HCT116 (cell line): ENCODE measurements at regions not wholly inside any gene's neighbourhood (a gene's known extent, or its start where the extent isn't known, plus 50 kb on each side); places are given as distances from the start of the nearest gene placed in this dataset.

Experiments used
- ATAC-seq: fragments of 200-7000 bp; cut with Tn5 transposase; 2 replicates; pipeline ENCODE4 v1.9.1; 2020; ENCODE audit warnings: mild to moderate bottlenecking, moderate library complexity
- BruUV-seq: library from RNA; stranded (reverse); fragments of 400-500 nt; replicated peaks from 2 replicates; lab custom pipeline; 2021; lab: Mats Ljungman, UMichigan
- CTCF ChIA-PET: fragments of 300-600 bp; sonication (Branson Sonifier 250); formaldehyde crosslinking; loops from one replicate; lab custom pipeline; 2021; ENCODE audit warnings: antibody characterized with exemption; lab: Charles Lee
- POLR2A ChIA-PET: fragments of 300-600, 350-600 bp; sonication (Branson Sonifier 250); formaldehyde crosslinking; loops from one replicate; lab custom pipeline; 2021; ENCODE audit warnings: antibody characterized with exemption; lab: Charles Lee
- RAD21 ChIA-PET, 2 experiments: fragments of 300-600 bp; sonication (Branson Sonifier 250); formaldehyde crosslinking; loops; one replicate each; lab custom pipeline; 2023; ENCODE audit warnings: low total read pairs in 2 of 2; ENCODE audit not compliant: uncharacterized antibody in 2 of 2, unreplicated experiment in 2 of 2, low non-redundant PET in 1 of 2; lab: Charles Lee
- DNase-seq: peaks from one replicate; pipeline ENCODE4 v3.0.0-alpha.2; 2010; ENCODE audit warnings: low read depth, low spot score
- H2AFZ ChIP-seq: fragments of 200-600 bp; shearing (Covaris generic), sonication (generic); 2 replicates; pipeline ENCODE4 v1.6.1; 2017; ENCODE audit warnings: low read depth, mixed run types, mixed read lengths, antibody characterized with exemption, low read length; ENCODE audit not compliant: poor library complexity, severe bottlenecking
- H3K27ac ChIP-seq: 2 replicates; pipeline ENCODE4 v1.5.1; 2012; ENCODE audit warnings: low read depth, low read length
- H3K27me3 ChIP-seq: fragments of 200-600 bp; sonication (generic); 2 replicates; pipeline ENCODE4 v1.6.1; 2016; ENCODE audit warnings: mixed run types, low read length, mixed read lengths; ENCODE audit not compliant: insufficient read depth
- H3K36me3 ChIP-seq, 2 experiments: fragments of 200-500 bp in 1 of 2; fragments of 200-600 bp in 1 of 2; sonication (Bioruptor generic) in 1 of 2; sonication (generic) in 1 of 2; 2 replicates each; pipeline versions ENCODE4 v1.5.1 to v1.6.1; 2014 to 2016; ENCODE audit warnings: low read length in 2 of 2, inconsistent platforms in 1 of 2, mixed read lengths in 1 of 2, mixed run types in 1 of 2; ENCODE audit not compliant: insufficient read depth in 2 of 2, control insufficient read depth in 1 of 2
- H3K4me1 ChIP-seq, 2 experiments: fragments of 200-600 bp in 1 of 2; sonication (generic) in 1 of 2; 2 replicates each; pipeline versions ENCODE4 v1.5.1 to v1.6.1; 2012 to 2017; ENCODE audit warnings: low read length in 2 of 2, inconsistent platforms in 1 of 2, mild to moderate bottlenecking in 1 of 2, mixed read lengths in 1 of 2, mixed run types in 1 of 2, moderate library complexity in 1 of 2; ENCODE audit not compliant: insufficient read depth in 2 of 2, control insufficient read depth in 1 of 2
- H3K4me2 ChIP-seq: fragments of 200-600 bp; sonication (generic); 2 replicates; pipeline ENCODE4 v1.6.1; 2017; ENCODE audit warnings: mixed run types, low read length, mixed read lengths
- H3K4me3 ChIP-seq, 2 experiments: fragments of 200-600 bp in 1 of 2; sonication (generic) in 1 of 2; replicated peaks in 1 of 2; 2 replicates each; pipeline ENCODE4 v1.5.1; 2011 to 2016; ENCODE audit warnings: low read length in 2 of 2, control low read depth in 1 of 2, low read depth in 1 of 2, mild to moderate bottlenecking in 1 of 2, mixed read lengths in 1 of 2, mixed run types in 1 of 2
- H3K79me2 ChIP-seq: fragments of 200-600 bp; sonication (generic); 2 replicates; pipeline ENCODE4 v1.6.1; 2017; ENCODE audit warnings: mild to moderate bottlenecking, mixed run types, low read length, moderate library complexity, mixed read lengths; ENCODE audit not compliant: insufficient read depth
- H3K9ac ChIP-seq: fragments of 200-600 bp; sonication (generic); 2 replicates; pipeline ENCODE4 v1.6.1; 2016; ENCODE audit warnings: low read length, mixed read lengths
- H3K9me2 ChIP-seq: fragments of 200-600 bp; sonication (generic), shearing (Covaris generic); 2 replicates; pipeline ENCODE4 v1.6.1; 2017; ENCODE audit warnings: mixed run types, mild to moderate bottlenecking, moderate library complexity; ENCODE audit not compliant: insufficient read depth
- H3K9me3 ChIP-seq, 2 experiments: fragments of 200-500 bp in 1 of 2; fragments of 200-600 bp in 1 of 2; sonication (Bioruptor generic) in 1 of 2; sonication (generic) in 1 of 2; 2 replicates each; pipeline ENCODE4 v1.6.1; 2014 to 2017; ENCODE audit warnings: low read length in 2 of 2, mixed read lengths in 2 of 2, inconsistent platforms in 1 of 2, low read depth in 1 of 2, mild to moderate bottlenecking in 1 of 2, mixed run types in 1 of 2, moderate library complexity in 1 of 2; ENCODE audit not compliant: control insufficient read depth in 1 of 2, insufficient read depth in 1 of 2
- H4K20me1 ChIP-seq: fragments of 200-600 bp; sonication (generic), shearing (Covaris generic); 2 replicates; pipeline ENCODE4 v1.6.1; 2017; ENCODE audit warnings: mixed run types, mild to moderate bottlenecking, moderate library complexity; ENCODE audit not compliant: insufficient read depth
- CBX3 ChIP-seq: IDR thresholded peaks from 2 replicates; pipeline ENCODE4 v1.6.1; 2012; ENCODE audit warnings: low read depth
- CEBPB ChIP-seq: IDR thresholded peaks from 2 replicates; pipeline ENCODE4 v1.6.1; 2012; ENCODE audit warnings: low read depth
- EGR1 ChIP-seq: IDR thresholded peaks from 2 replicates; pipeline ENCODE4 v1.6.1; 2012; ENCODE audit warnings: low read depth
- ELF1 ChIP-seq: IDR thresholded peaks from 2 replicates; pipeline ENCODE4 v1.6.1; 2012; ENCODE audit warnings: low read depth, borderline replicate concordance
- EZH2 ChIP-seq: fragments of 200-600 bp; sonication (generic); IDR thresholded peaks from 2 replicates; pipeline ENCODE4 v1.6.1; 2017; ENCODE audit warnings: antibody characterized with exemption, mixed run types
- EZH2phosphoT487 ChIP-seq: fragments of 200-600 bp; IDR thresholded peaks from 2 replicates; pipeline ENCODE4 v1.6.1; 2018; ENCODE audit warnings: antibody characterized with exemption, borderline replicate concordance
- FOSL1 ChIP-seq: IDR thresholded peaks from 2 replicates; pipeline ENCODE4 v1.6.1; 2012; ENCODE audit warnings: low read depth
- POLR2A ChIP-seq: IDR thresholded peaks from 2 replicates; pipeline ENCODE4 v1.7.0; 2011; ENCODE audit warnings: borderline replicate concordance; ENCODE audit not compliant: insufficient read depth, insufficient read length; ENCODE audit errors: extremely low read depth
- POLR2AphosphoS5 ChIP-seq: IDR thresholded peaks from 2 replicates; pipeline ENCODE4 v1.6.1; 2011; ENCODE audit warnings: mild to moderate bottlenecking, low read depth, low read length, moderate library complexity
- SIN3A ChIP-seq: IDR thresholded peaks from 2 replicates; pipeline ENCODE4 v1.6.1; 2012; ENCODE audit warnings: low read depth
- SP1 ChIP-seq: IDR thresholded peaks from 2 replicates; pipeline ENCODE4 v1.6.1; 2012; ENCODE audit warnings: low read depth
- SRF ChIP-seq: IDR thresholded peaks from 2 replicates; pipeline ENCODE4 v1.6.1; 2012; ENCODE audit warnings: low read depth
- TCF7L2 ChIP-seq: IDR thresholded peaks from 2 replicates; pipeline ENCODE4 v1.7.0; 2011; ENCODE audit warnings: borderline replicate concordance, inconsistent platforms; ENCODE audit not compliant: insufficient read depth, insufficient read length; ENCODE audit errors: extremely low read depth
- ZFX ChIP-seq: fragments of 450-650 bp; IDR thresholded peaks from 2 replicates; pipeline ENCODE4 v1.6.1; 2017
- intact Hi-C: fragments of 100-400 bp; cut with micrococcal nuclease; formaldehyde crosslinking; loops from 2 replicates; pipeline ENCODE4 v1.10.0; 2022
- TF ChIP-seq, protein P1 (sequence below): IDR thresholded peaks from 2 replicates; pipeline ENCODE4 v1.6.1; 2011; ENCODE audit warnings: mild to moderate bottlenecking, low read length, moderate library complexity; ENCODE audit not compliant: insufficient replicate concordance; ENCODE audit errors: extremely low read depth
- TF ChIP-seq, protein P2 (sequence below): IDR thresholded peaks from 2 replicates; pipeline ENCODE4 v1.6.1; 2012
- TF ChIP-seq, protein P3 (sequence below): IDR thresholded peaks from 2 replicates; pipeline ENCODE4 v1.6.1; 2012
- TF ChIP-seq, protein P4 (sequence below): IDR thresholded peaks from 2 replicates; pipeline ENCODE4 v1.6.1; 2012; ENCODE audit warnings: low read depth
- TF ChIP-seq, protein P5 (sequence below), 3 experiments: fragments of 200-600 bp in 1 of 3; sonication (generic) in 1 of 3; IDR thresholded peaks in 2 of 3; conservative IDR thresholded peaks in 1 of 3; 2 replicates each; pipeline ENCODE4 v1.5.1; 2012 to 2017; ENCODE audit warnings: low read depth in 2 of 3, low read length in 2 of 3, antibody characterized with exemption in 1 of 3, borderline replicate concordance in 1 of 3, control low read depth in 1 of 3, mild to moderate bottlenecking in 1 of 3, mixed read lengths in 1 of 3, mixed run types in 1 of 3, moderate library complexity in 1 of 3; ENCODE audit not compliant: insufficient read depth in 1 of 3

DNA sequence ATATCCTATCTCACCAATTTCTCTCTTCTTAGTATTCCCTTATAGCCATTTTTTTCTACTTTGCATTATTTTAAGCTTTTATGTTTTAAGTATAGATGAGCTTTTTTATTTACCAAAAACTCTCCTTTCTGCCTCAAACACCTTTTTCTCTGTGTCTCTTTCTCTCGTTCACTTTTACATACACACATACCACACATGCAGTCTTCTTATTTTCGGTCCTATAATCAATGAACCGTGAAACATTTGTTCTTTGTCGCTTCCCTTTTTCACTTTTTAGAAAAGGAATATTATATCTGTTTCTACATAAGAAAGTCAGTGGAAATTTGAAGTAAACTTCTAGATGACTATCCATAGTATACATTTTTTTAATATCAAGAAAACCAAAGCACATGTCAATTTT is 183.2 kb downstream of the MRPL39 start:
- no peaks in the 10 kb centered on the region for H3K4me1 ChIP-seq
- no peaks in the 10 kb centered on the region for H4K20me1 ChIP-seq
- H3K27me3 ChIP-seq = no peaks in the 10 kb centered on the region
- no peak overlapping the region for H2AFZ ChIP-seq
- RAD21 ChIA-PET = no interaction called here
- BruUV-seq = no TSS peak
- H3K9me2 ChIP-seq = no peaks in the 10 kb centered on the region
- no peaks in the 10 kb centered on the region for H3K79me2 ChIP-seq
- no peak for TF ChIP-seq EGR1
- TF ChIP-seq, protein P1, sequence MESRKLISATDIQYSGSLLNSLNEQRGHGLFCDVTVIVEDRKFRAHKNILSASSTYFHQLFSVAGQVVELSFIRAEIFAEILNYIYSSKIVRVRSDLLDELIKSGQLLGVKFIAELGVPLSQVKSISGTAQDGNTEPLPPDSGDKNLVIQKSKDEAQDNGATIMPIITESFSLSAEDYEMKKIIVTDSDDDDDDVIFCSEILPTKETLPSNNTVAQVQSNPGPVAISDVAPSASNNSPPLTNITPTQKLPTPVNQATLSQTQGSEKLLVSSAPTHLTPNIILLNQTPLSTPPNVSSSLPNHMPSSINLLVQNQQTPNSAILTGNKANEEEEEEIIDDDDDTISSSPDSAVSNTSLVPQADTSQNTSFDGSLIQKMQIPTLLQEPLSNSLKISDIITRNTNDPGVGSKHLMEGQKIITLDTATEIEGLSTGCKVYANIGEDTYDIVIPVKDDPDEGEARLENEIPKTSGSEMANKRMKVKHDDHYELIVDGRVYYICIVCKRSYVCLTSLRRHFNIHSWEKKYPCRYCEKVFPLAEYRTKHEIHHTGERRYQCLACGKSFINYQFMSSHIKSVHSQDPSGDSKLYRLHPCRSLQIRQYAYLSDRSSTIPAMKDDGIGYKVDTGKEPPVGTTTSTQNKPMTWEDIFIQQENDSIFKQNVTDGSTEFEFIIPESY = no peak
- no peak for TF ChIP-seq CBX3
- no peak for TF ChIP-seq POLR2A
- TF ChIP-seq, protein P2, sequence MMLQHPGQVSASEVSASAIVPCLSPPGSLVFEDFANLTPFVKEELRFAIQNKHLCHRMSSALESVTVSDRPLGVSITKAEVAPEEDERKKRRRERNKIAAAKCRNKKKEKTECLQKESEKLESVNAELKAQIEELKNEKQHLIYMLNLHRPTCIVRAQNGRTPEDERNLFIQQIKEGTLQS = no peak
- TF ChIP-seq, protein P3, sequence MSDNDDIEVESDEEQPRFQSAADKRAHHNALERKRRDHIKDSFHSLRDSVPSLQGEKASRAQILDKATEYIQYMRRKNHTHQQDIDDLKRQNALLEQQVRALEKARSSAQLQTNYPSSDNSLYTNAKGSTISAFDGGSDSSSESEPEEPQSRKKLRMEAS = no peak
- TF ChIP-seq TCF7L2 = no peak
- TF ChIP-seq, protein P4, sequence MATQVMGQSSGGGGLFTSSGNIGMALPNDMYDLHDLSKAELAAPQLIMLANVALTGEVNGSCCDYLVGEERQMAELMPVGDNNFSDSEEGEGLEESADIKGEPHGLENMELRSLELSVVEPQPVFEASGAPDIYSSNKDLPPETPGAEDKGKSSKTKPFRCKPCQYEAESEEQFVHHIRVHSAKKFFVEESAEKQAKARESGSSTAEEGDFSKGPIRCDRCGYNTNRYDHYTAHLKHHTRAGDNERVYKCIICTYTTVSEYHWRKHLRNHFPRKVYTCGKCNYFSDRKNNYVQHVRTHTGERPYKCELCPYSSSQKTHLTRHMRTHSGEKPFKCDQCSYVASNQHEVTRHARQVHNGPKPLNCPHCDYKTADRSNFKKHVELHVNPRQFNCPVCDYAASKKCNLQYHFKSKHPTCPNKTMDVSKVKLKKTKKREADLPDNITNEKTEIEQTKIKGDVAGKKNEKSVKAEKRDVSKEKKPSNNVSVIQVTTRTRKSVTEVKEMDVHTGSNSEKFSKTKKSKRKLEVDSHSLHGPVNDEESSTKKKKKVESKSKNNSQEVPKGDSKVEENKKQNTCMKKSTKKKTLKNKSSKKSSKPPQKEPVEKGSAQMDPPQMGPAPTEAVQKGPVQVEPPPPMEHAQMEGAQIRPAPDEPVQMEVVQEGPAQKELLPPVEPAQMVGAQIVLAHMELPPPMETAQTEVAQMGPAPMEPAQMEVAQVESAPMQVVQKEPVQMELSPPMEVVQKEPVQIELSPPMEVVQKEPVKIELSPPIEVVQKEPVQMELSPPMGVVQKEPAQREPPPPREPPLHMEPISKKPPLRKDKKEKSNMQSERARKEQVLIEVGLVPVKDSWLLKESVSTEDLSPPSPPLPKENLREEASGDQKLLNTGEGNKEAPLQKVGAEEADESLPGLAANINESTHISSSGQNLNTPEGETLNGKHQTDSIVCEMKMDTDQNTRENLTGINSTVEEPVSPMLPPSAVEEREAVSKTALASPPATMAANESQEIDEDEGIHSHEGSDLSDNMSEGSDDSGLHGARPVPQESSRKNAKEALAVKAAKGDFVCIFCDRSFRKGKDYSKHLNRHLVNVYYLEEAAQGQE = no peak
- TF ChIP-seq EZH2phosphoT487 = no peak
- no peak for TF ChIP-seq SIN3A
- TF ChIP-seq CEBPB = no peak
- no peak for TF ChIP-seq ZFX
- TF ChIP-seq ELF1 = no peak
- TF ChIP-seq, protein P5, sequence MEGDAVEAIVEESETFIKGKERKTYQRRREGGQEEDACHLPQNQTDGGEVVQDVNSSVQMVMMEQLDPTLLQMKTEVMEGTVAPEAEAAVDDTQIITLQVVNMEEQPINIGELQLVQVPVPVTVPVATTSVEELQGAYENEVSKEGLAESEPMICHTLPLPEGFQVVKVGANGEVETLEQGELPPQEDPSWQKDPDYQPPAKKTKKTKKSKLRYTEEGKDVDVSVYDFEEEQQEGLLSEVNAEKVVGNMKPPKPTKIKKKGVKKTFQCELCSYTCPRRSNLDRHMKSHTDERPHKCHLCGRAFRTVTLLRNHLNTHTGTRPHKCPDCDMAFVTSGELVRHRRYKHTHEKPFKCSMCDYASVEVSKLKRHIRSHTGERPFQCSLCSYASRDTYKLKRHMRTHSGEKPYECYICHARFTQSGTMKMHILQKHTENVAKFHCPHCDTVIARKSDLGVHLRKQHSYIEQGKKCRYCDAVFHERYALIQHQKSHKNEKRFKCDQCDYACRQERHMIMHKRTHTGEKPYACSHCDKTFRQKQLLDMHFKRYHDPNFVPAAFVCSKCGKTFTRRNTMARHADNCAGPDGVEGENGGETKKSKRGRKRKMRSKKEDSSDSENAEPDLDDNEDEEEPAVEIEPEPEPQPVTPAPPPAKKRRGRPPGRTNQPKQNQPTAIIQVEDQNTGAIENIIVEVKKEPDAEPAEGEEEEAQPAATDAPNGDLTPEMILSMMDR (IDR thresholded peaks at IDR 0.05 in 2 of 3, conservative IDR thresholded peaks at IDR 0.05 in 1 of 3; ENCODE audit: borderline replicate concordance in 1 of 3, insufficient read depth in 1 of 3, low read depth in 2 of 3, low read length in 2 of 3) = no peak
- TF ChIP-seq POLR2AphosphoS5 = no peak
- TF ChIP-seq FOSL1 = no peak
- TF ChIP-seq EZH2 = no peak
- TF ChIP-seq SRF = no peak
- TF ChIP-seq SP1 = no peak
- POLR2A ChIA-PET = no interaction called here
- CTCF ChIA-PET = no interaction called here
- H3K27ac ChIP-seq = no peak overlapping the region
- no peaks in the 10 kb centered on the region for H3K36me3 ChIP-seq
- no peak overlapping the region for H3K4me3 ChIP-seq
- H3K4me2 ChIP-seq = no peak overlapping the region
- intact Hi-C loops = no loop called here
- ATAC-seq (no peak), DNase-seq (no peak)
- H3K9ac ChIP-seq = no peak overlapping the region
- no peaks in the 10 kb centered on the region for H3K9me3 ChIP-seq
